ENCODE measurements at regions not wholly inside any gene's neighbourhood (a gene's known extent, or its start where the extent isn't known, plus 50 kb on each side); places are given as distances from the start of the nearest gene placed in this dataset.

DNA sequence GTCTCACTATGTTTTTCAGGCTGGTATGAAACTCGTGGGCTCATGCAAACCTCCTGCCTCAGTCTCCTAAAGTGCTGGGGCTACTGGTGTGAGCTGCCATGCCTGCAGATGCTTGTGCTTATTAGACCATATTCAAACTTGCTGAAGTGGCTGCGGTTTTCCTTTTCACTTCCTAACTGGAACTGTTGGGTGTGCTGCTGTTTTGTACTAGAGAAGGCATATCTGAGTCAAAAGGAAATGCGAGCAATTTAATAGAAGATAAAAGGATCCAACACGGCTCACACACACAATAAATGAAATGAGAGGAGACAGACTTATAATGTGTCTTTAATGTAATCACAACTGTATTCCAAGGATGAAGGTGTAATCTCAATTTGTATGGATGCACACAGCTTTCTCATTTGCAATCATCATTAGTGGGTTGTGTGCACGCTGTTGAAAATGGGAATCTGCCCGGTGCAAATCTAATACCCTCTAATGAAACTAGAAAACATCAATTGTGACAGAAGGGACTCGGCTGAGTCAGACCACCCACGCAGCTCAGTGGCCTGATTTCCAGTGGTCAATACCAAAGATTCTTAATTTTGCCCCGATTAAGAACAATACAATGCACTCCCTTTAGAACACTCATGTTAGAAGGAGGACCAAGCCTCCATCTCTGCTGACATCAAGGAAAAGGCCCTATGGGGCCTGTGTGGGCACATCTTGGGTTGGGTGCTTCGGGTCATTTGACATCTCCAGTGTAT lies 532.7 kb downstream of the TDRD15 start:
- Histone ChIP-seq H3K4me3 (ENCODE audit: low read depth in 2 of 2, low read length in 2 of 2) (no peak overlapping the region), H3K27me3 (ENCODE audit: control insufficient read depth, insufficient read depth, low read length) (no peaks in the 10 kb centered on the region), H3K36me3 (ENCODE audit: control insufficient read depth, insufficient read depth, low read length) (no peaks in the 10 kb centered on the region), H3K9me3 (ENCODE audit: control insufficient read depth, insufficient read depth, low read depth, low read length) (no peaks in the 10 kb centered on the region), H3K4me1 (ENCODE audit: control insufficient read depth, insufficient read depth, low read length) (no peaks in the 10 kb centered on the region), H3K27ac (ENCODE audit: low read length) (no peak overlapping the region)
- ChIA-PET POLR2A (no interaction called here), CTCF (no interaction called here)
- in situ Hi-C loops (cut with HindIII; ENCODE audit: low pct_unique_long_range_greater_than_20kb, low sequenced_read_pairs) (no loop called here), intact Hi-C loops (cut with micrococcal nuclease; ENCODE audit: unreplicated experiment) (no loop called here)
- no peak for DNase-seq (ENCODE audit: low read depth, low spot score)
- ATAC-seq = no peak
- TF ChIP-seq, protein P1, sequence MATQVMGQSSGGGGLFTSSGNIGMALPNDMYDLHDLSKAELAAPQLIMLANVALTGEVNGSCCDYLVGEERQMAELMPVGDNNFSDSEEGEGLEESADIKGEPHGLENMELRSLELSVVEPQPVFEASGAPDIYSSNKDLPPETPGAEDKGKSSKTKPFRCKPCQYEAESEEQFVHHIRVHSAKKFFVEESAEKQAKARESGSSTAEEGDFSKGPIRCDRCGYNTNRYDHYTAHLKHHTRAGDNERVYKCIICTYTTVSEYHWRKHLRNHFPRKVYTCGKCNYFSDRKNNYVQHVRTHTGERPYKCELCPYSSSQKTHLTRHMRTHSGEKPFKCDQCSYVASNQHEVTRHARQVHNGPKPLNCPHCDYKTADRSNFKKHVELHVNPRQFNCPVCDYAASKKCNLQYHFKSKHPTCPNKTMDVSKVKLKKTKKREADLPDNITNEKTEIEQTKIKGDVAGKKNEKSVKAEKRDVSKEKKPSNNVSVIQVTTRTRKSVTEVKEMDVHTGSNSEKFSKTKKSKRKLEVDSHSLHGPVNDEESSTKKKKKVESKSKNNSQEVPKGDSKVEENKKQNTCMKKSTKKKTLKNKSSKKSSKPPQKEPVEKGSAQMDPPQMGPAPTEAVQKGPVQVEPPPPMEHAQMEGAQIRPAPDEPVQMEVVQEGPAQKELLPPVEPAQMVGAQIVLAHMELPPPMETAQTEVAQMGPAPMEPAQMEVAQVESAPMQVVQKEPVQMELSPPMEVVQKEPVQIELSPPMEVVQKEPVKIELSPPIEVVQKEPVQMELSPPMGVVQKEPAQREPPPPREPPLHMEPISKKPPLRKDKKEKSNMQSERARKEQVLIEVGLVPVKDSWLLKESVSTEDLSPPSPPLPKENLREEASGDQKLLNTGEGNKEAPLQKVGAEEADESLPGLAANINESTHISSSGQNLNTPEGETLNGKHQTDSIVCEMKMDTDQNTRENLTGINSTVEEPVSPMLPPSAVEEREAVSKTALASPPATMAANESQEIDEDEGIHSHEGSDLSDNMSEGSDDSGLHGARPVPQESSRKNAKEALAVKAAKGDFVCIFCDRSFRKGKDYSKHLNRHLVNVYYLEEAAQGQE (IDR thresholded peaks at IDR 0.05; ENCODE audit: insufficient read depth in 1 of 2, low read depth in 2 of 2, low read length in 1 of 2) = no peak
- TF ChIP-seq, protein P2, sequence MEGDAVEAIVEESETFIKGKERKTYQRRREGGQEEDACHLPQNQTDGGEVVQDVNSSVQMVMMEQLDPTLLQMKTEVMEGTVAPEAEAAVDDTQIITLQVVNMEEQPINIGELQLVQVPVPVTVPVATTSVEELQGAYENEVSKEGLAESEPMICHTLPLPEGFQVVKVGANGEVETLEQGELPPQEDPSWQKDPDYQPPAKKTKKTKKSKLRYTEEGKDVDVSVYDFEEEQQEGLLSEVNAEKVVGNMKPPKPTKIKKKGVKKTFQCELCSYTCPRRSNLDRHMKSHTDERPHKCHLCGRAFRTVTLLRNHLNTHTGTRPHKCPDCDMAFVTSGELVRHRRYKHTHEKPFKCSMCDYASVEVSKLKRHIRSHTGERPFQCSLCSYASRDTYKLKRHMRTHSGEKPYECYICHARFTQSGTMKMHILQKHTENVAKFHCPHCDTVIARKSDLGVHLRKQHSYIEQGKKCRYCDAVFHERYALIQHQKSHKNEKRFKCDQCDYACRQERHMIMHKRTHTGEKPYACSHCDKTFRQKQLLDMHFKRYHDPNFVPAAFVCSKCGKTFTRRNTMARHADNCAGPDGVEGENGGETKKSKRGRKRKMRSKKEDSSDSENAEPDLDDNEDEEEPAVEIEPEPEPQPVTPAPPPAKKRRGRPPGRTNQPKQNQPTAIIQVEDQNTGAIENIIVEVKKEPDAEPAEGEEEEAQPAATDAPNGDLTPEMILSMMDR (IDR thresholded peaks at IDR 0.05) = no peak
- TF ChIP-seq POLR2AphosphoS5 (IDR thresholded peaks at IDR 0.05; ENCODE audit: low read depth, low read length) = no peak
- TF ChIP-seq TCF7L2 (IDR thresholded peaks at IDR 0.05; ENCODE audit: low read depth, low read length) = no peak
- TF ChIP-seq SIN3A (IDR thresholded peaks at IDR 0.05; ENCODE audit: borderline replicate concordance, insufficient read depth, low read depth, low read length) = no peak
- BruUV-seq (replicated peaks) = no TSS peak

DNA sequence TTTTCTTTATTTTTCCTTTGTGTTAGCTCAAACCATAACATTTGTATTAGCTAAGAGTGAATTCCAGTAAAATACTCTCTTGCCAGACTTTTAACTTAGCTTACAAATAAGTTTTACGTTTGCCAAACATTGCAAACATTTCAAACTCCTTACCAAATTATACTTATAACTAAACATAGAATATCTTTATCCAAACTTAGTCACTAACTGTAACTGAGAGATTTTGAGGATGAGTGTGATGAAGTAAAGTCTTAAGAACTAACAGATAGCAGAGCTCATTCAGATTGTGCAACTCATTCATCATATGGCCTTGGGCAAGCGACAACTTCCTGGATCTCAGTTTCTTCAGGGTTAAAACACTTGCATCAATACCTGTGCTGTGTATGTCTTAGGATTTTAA lies 533.7 kb downstream of the TDRD15 start:
- in situ Hi-C loops (cut with HindIII; ENCODE audit: low pct_unique_long_range_greater_than_20kb, low sequenced_read_pairs) = no loop called here
- CTCF ChIA-PET = no interaction called here
- no peak overlapping the region for H3K4me3 ChIP-seq (ENCODE audit: low read depth in 2 of 2, low read length in 2 of 2)
- no peak overlapping the region for H3K27ac ChIP-seq (ENCODE audit: low read length)
- no peak for DNase-seq (ENCODE audit: low read depth, low spot score)
- POLR2A ChIA-PET = no interaction called here
- no peaks in the 10 kb centered on the region for H3K27me3 ChIP-seq (ENCODE audit: control insufficient read depth, insufficient read depth, low read length)
- no peaks in the 10 kb centered on the region for H3K4me1 ChIP-seq (ENCODE audit: control insufficient read depth, insufficient read depth, low read length)
- no peaks in the 10 kb centered on the region for H3K36me3 ChIP-seq (ENCODE audit: control insufficient read depth, insufficient read depth, low read length)
- intact Hi-C loops (cut with micrococcal nuclease; ENCODE audit: unreplicated experiment) = no loop called here
- TF ChIP-seq SIN3A (IDR thresholded peaks at IDR 0.05; ENCODE audit: borderline replicate concordance, insufficient read depth, low read depth, low read length) = no peak
- TF ChIP-seq, protein P2 (IDR thresholded peaks at IDR 0.05) = no peak
- TF ChIP-seq POLR2AphosphoS5 (IDR thresholded peaks at IDR 0.05; ENCODE audit: low read depth, low read length) = no peak
- TF ChIP-seq TCF7L2 (IDR thresholded peaks at IDR 0.05; ENCODE audit: low read depth, low read length) = no peak
- TF ChIP-seq, protein P1 (IDR thresholded peaks at IDR 0.05; ENCODE audit: insufficient read depth in 1 of 2, low read depth in 2 of 2, low read length in 1 of 2) = no peak
- no peaks in the 10 kb centered on the region for H3K9me3 ChIP-seq (ENCODE audit: control insufficient read depth, insufficient read depth, low read depth, low read length)
- no peak for ATAC-seq
- BruUV-seq (replicated peaks) = no TSS peak

Data from Panc1 (cell line).